ENCODE measurements at regions not wholly inside any gene's neighbourhood (a gene's known extent, or its start where the extent isn't known, plus 50 kb on each side); places are given as distances from the start of the nearest gene placed in this dataset.

DNA sequence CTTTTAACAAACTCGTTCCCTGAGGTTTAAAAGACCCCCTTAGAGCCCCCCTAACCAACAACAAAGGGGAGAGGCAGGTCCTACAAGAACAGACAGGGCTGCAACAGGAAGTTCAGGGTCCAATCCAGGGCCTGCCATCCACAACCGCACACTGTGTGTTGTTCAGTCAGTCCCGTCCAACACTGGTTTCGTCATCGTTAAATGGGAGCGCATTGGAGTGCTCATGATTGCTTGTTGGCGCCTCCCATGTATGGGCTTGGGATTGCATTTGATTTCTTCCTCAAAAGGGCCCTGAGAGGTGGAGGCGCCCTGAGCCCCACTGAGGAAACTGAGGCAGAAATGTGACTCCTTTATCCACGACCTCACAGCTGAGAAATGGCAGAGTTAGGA is 174.1 kb downstream of the MN1 start:
- no peak overlapping the region for H3K27ac ChIP-seq (ENCODE audit: control insufficient read depth, insufficient read depth, low read length)
- H3K9me3 ChIP-seq (ENCODE audit: control insufficient read depth, low read depth, low read length) = no peaks in the 10 kb centered on the region
- peak overlapping the region; percentile 80 for H2AFZ ChIP-seq (ENCODE audit: control insufficient read depth, low read length)
- H3K36me3 ChIP-seq (ENCODE audit: control insufficient read depth in 2 of 2, extremely low read depth in 1 of 2, insufficient read depth in 2 of 2, low read length in 2 of 2) = no peaks in the 10 kb centered on the region
- no peak for TF ChIP-seq EZH2 (IDR thresholded peaks at IDR 0.05; ENCODE audit: low read length)
- TF ChIP-seq, protein P1, sequence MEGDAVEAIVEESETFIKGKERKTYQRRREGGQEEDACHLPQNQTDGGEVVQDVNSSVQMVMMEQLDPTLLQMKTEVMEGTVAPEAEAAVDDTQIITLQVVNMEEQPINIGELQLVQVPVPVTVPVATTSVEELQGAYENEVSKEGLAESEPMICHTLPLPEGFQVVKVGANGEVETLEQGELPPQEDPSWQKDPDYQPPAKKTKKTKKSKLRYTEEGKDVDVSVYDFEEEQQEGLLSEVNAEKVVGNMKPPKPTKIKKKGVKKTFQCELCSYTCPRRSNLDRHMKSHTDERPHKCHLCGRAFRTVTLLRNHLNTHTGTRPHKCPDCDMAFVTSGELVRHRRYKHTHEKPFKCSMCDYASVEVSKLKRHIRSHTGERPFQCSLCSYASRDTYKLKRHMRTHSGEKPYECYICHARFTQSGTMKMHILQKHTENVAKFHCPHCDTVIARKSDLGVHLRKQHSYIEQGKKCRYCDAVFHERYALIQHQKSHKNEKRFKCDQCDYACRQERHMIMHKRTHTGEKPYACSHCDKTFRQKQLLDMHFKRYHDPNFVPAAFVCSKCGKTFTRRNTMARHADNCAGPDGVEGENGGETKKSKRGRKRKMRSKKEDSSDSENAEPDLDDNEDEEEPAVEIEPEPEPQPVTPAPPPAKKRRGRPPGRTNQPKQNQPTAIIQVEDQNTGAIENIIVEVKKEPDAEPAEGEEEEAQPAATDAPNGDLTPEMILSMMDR (optimal IDR thresholded peaks at IDR 0.05 in 1 of 3, IDR thresholded peaks at IDR 0.05 in 1 of 3, conservative IDR thresholded peaks at IDR 0.05 in 1 of 3; ENCODE audit: extremely low read depth in 1 of 3, insufficient read depth in 2 of 3, low read length in 3 of 3) = peak in 1 of 3 experiments; percentile 11
- no peaks in the 10 kb centered on the region for H4K20me1 ChIP-seq (ENCODE audit: control insufficient read depth, extremely low read depth, insufficient read depth, low read length)
- no peaks in the 10 kb centered on the region for H3K27me3 ChIP-seq (ENCODE audit: control insufficient read depth, extremely low read depth, insufficient read depth, low read length)
- DNase-seq (ENCODE audit: low read depth, low spot score) = no peak
- no peak overlapping the region for H3K4me2 ChIP-seq (ENCODE audit: control insufficient read depth, extremely low read depth, insufficient read depth, low read depth, low read length)
- dilution Hi-C loops (cut with MboI; ENCODE audit: extremely low pct_ligation_motif_present, low sequenced_read_pairs) = no loop called here
- peaks cover 10% of the 10 kb centered on the region for H3K4me1 ChIP-seq (ENCODE audit: control insufficient read depth, extremely low read depth, insufficient read depth, low read length)
- FAIRE-seq = no peak
- no peak overlapping the region for H3K4me3 ChIP-seq (ENCODE audit: control insufficient read depth in 2 of 3, extremely low read depth in 1 of 3, insufficient read depth in 2 of 3, low read depth in 1 of 3, low read length in 3 of 3)
- H3K9ac ChIP-seq (ENCODE audit: control insufficient read depth, extremely low read depth, insufficient read depth, low read length) = no peak overlapping the region
- H3K9me1 ChIP-seq (ENCODE audit: control insufficient read depth, extremely low read depth, insufficient read depth, low read length) = no peaks in the 10 kb centered on the region
- H3K79me2 ChIP-seq (ENCODE audit: control insufficient read depth, insufficient read depth, low read length) = no peaks in the 10 kb centered on the region

DNA sequence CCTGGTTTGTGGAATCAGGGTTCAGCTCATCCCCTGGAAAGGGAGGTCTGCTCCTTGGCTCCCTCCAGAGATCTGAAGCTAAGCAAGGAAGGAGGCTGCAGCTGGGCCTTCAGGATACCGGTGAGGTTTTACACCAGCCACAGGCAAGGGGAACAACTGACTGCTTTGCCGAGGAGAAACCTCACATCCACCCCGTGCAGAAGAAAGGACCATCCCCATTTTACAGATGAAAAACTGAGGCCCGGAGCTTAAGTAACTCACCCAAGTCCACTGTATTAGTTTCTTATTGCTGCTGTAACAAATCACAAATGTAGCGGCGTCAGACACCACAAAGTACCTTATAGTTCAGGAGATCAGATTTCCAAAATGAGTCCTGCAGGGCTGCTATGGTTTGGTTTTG is 173.7 kb downstream of the MN1 start:
- TF ChIP-seq, protein P1 (optimal IDR thresholded peaks at IDR 0.05 in 1 of 3, IDR thresholded peaks at IDR 0.05 in 1 of 3, conservative IDR thresholded peaks at IDR 0.05 in 1 of 3; ENCODE audit: extremely low read depth in 1 of 3, insufficient read depth in 2 of 3, low read length in 3 of 3) = no peak
- TF ChIP-seq EZH2 (IDR thresholded peaks at IDR 0.05; ENCODE audit: low read length) = no peak
- FAIRE-seq (no peak), DNase-seq (ENCODE audit: low read depth, low spot score) (no peak)
- Histone ChIP-seq H4K20me1 (ENCODE audit: control insufficient read depth, extremely low read depth, insufficient read depth, low read length) (no peaks in the 10 kb centered on the region), H3K9ac (ENCODE audit: control insufficient read depth, extremely low read depth, insufficient read depth, low read length) (no peak overlapping the region), H3K27ac (ENCODE audit: control insufficient read depth, insufficient read depth, low read length) (no peak overlapping the region), H3K4me3 (ENCODE audit: control insufficient read depth in 2 of 3, extremely low read depth in 1 of 3, insufficient read depth in 2 of 3, low read depth in 1 of 3, low read length in 3 of 3) (no peak overlapping the region), H3K79me2 (ENCODE audit: control insufficient read depth, insufficient read depth, low read length) (no peaks in the 10 kb centered on the region), H2AFZ (ENCODE audit: control insufficient read depth, low read length) (no peak overlapping the region), H3K36me3 (ENCODE audit: control insufficient read depth in 2 of 2, extremely low read depth in 1 of 2, insufficient read depth in 2 of 2, low read length in 2 of 2) (no peaks in the 10 kb centered on the region), H3K4me2 (ENCODE audit: control insufficient read depth, extremely low read depth, insufficient read depth, low read depth, low read length) (no peak overlapping the region), H3K4me1 (ENCODE audit: control insufficient read depth, extremely low read depth, insufficient read depth, low read length) (peaks cover 10% of the 10 kb centered on the region), H3K9me3 (ENCODE audit: control insufficient read depth, low read depth, low read length) (no peaks in the 10 kb centered on the region), H3K9me1 (ENCODE audit: control insufficient read depth, extremely low read depth, insufficient read depth, low read length) (no peaks in the 10 kb centered on the region), H3K27me3 (ENCODE audit: control insufficient read depth, extremely low read depth, insufficient read depth, low read length) (no peaks in the 10 kb centered on the region)
- dilution Hi-C loops (cut with MboI; ENCODE audit: extremely low pct_ligation_motif_present, low sequenced_read_pairs) = no loop called here

Data from keratinocyte (primary cell).